Breast epithelium (tissue), 3 donors: ENCODE measurements at regions not wholly inside any gene's neighbourhood (a gene's known extent, or its start where the extent isn't known, plus 50 kb on each side); places are given as distances from the start of the nearest gene placed in this dataset.

ENCODE experiments used
- CTCF ChIP-seq, 3 donors: fragments of 450-650 bp; IDR thresholded peaks; one replicate each; pipeline ENCODE4 v1.5.1; 2016 to 2017; ENCODE audit warnings: antibody characterized with exemption in 3 of 3, mild to moderate bottlenecking in 3 of 3, moderate library complexity in 3 of 3
- POLR2A ChIP-seq: fragments of 450-650 bp; IDR thresholded peaks from one replicate; pipeline ENCODE4 v1.6.1; 2016; ENCODE audit warnings: antibody characterized with exemption, mild to moderate bottlenecking, moderate library complexity

DNA sequence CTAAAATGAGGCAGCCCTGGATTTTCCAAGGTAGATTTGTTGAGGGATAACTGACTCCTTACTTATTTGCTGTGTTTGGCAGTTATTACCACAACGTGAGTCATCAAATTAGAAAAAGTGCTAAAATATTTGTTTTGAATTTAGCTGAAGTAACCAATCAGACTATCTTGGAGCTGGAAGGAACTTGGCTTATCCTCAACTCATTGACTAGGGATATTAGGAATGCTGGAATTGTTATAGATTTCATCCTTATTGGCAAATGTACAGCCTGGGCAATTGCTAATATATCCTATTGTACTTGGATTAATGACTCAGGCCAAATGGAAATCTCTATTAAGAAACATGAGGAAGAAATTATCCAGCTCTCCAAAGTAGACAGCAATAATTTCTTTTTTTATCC is 1189.0 kb upstream of the LRRN3 start:
- TF ChIP-seq POLR2A (no peak), CTCF (IDR thresholded peaks at IDR 0.05) (no peak)
